Activated CD4-positive, CD25-positive, alpha-beta regulatory T cell (primary cell): ENCODE measurements at regions not wholly inside any gene's neighbourhood (a gene's known extent, or its start where the extent isn't known, plus 50 kb on each side); places are given as distances from the start of the nearest gene placed in this dataset.

Source experiments
- DNase-seq, 4 experiments: peaks; one replicate each; lab custom pipeline; 2025; lab: John Stamatoyannopoulos, UW

DNA sequence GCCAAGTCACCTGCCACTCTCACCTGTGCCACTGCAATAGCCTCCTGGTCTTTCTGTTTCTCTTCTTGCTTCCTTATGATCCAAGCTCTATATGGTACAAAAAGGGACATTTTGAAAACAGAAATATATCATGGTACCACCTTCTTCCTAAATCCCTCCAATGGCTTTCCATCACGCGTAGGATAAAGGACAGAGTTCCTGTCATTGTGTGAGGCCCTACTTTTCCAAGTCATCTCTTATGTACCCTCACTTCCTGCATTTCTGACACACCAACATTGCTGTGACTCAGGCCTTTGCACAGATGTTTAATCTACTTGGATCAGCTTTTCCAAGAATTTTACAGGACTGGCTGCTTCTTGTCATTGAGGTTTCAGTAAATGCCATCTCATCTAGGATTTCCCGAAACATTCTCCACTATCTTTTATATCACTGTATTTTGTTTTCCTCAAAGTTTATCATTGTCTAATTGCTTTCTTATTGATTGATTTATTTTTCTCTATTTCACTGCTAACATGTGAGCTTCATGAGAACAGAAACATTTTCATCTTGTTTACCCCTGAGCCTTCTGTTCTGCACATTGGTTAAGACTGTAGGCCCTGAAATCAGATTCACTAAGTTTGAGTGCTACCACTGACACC is 426.1 kb upstream of the FANCL start:
- DNase-seq: no peak

- no peak for DNase-seq
These were observed 425.3 kb upstream of the FANCL start for GRCh38 chr2:58666323-58666970.

- DNase-seq: no peak
These were observed 424.0 kb upstream of the FANCL start for GRCh38 chr2:58665154-58665553.

DNA sequence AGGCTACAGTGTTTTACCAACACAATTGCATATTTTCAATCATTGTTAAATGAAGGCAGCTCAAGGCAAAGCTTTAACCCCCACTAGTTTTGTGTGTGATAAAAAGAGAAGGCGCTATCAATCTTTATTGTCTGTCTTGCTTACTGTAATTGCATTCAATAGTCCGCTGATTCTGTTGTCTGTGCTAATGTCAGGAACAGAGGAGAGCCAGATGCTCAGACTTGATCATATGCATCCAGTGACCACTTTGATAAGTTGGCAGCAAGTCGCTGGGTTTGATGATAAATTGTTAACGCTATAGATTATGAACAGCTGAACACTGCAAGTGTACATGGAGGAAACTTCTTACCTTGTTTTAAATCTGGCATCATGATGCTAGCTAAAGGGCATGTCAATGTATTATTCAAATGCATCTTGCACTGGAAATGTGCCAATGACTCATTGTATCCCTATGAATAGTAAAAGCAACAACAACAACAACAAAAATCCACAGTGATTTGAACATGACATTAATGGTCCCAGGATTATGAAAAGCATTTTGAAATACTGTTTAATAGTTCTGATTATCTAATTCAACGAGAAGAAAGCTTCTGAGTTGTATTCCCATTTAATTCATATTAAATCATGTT is 423.5 kb upstream of the FANCL start:
- DNase-seq: no peak

- no peak for DNase-seq
These were observed 418.9 kb upstream of the FANCL start for GRCh38 chr2:58660046-58660445.

GRCh38 chr2:58655152-58655551 is 414.0 kb upstream of the FANCL start:
- DNase-seq: no peak

DNA sequence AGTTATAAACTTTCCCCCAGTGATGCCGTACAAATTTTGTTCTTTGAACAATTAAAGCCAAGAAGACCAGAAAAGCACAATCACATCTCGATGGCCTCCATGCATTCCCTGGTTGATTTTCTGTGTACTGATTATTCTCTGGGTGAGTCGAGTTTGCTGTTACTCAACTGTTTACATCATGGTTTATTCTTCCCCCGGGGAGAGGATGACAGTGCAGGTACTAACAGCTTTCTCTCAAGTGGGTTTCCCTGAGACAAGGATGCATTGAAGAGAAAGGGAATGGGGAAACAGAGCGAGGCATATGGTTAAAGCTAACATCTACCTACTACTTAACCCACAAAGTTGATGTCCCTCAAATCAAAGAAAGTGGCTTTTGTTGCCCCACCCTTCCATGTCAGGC is 410.8 kb upstream of the FANCL start:
- no peak for DNase-seq

DNA sequence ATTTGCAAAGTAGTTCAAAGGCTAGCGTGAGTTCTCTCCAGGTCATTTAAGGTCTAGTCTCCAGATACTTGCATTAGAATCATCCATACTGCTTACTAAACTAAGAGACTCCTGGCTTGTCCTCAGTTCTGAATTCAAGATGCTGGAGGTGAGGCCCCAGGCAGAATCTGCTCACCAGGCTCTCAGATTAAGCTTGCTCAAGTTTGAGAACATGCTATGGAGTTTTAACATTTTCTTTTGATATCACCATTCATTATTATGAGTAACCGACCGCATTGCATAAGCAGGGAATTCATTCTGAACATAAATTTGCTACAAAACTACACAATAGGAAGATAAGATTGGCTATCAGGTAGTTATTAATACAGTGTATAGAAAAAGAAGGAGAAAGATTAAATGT is 409.7 kb upstream of the FANCL start:
- DNase-seq: no peak

GRCh38 chr2:58649756-58650155 is 408.6 kb upstream of the FANCL start:
- DNase-seq: no peak

DNA sequence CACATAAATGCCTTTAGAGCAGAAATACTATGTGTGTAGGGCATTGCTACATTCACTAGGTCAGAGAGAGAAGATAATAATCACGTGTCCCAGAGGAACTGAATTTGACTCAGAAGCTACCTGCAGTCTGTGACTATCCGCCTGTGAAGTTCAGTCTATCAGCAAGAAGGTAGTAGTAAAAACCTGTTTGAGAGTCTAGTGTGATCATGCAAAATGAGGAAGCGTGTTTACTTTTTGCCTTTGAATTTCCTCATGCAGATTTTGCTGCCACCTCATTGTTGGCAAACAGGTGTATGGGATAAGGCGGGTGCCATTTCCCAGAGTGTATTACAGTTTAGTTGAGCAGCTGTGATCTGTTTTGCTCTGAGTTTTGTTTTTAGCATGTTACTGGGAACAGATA is 403.9 kb upstream of the FANCL start:
- no peak for DNase-seq

- DNase-seq: no peak
These were observed 403.3 kb upstream of the FANCL start for GRCh38 chr2:58644451-58644850.

DNA sequence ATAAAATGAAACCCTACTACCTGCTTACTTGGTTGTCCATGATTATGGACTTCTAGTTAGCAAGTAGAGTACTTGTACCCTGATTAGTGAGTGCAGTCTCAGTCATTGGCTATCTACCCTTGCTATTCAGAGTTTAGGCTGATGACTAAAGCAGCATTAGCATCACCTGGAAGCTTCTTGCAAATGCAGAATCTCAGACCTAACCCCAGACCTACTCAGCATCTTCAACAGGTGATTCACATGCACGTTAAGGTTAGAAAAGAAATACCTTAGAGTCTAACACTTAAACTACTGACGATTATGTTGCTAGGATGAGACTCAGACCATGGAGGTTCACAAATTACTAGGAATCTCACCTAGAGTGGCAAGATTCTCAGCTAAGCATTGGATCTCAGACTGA is 399.9 kb upstream of the FANCL start:
- no peak for DNase-seq

- no peak for DNase-seq
These were observed 398.9 kb upstream of the FANCL start for GRCh38 chr2:58640042-58640441.

- DNase-seq: no peak
These were observed 397.2 kb upstream of the FANCL start for GRCh38 chr2:58638256-58638805.

- DNase-seq: no peak
These were observed 395.7 kb upstream of the FANCL start for GRCh38 chr2:58636872-58637271.

DNA sequence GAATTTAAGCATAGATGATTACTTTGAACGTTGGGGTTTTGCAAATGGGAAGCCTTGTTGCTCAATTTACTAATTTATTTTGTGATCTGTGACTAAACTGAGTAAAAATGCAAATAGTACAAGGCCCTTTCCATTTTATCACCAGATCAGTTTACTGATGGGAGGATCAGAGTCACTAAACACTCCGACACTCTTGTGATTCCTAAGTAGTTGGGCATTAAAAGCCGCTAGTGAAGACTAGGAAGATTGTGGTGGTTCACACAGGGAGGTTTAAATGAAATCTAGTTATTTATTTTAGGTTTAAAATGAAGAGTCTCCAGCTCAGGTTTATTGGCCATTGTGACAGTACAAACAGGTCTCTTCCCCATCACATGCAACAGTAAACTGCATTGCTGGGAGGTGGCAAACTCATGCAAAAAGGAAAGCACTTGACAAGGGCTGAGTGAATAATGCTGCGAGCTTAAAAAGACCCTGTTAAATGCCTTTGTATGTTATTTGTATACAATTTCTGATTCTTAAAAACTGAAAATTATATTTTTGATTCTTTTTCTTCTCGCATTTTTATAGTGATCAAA is 394.8 kb upstream of the FANCL start:
- DNase-seq: no peak

- no peak for DNase-seq
These were observed 393.7 kb upstream of the FANCL start for GRCh38 chr2:58634653-58635370.

DNA sequence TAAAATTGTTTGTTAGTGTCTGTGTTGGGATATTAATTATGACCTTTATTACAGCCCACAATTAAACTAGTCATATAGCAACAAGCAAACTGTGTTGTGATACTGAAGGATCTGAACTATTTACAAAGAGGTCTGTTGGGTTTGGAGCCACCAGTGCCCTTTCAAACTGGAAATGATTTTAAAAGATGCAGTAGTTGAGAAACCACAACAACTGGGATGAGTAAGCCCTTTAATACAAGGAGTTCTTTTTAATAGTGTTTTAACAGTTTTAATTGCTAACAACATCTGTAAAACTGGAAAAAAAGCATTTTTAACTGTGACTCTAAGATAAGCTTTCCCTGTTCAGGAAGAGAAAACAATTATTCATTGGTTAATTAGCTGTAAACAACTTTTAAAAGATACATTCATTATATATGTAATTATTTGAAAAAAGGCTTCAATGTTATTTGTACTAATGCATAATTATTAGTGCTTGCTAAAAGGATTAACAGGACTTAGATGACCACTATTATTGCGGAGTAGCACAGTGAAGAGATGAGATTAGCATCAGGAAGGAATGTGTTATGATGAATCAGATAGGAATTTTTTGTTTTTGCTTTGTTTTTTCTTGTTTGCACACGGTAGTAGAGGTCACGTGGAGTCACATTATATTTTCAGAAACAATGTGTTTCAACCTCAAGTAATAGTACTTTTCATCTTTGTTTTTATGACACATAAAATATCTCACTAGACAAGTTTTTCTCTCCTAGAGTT is 392.7 kb upstream of the FANCL start:
- DNase-seq: no peak

DNA sequence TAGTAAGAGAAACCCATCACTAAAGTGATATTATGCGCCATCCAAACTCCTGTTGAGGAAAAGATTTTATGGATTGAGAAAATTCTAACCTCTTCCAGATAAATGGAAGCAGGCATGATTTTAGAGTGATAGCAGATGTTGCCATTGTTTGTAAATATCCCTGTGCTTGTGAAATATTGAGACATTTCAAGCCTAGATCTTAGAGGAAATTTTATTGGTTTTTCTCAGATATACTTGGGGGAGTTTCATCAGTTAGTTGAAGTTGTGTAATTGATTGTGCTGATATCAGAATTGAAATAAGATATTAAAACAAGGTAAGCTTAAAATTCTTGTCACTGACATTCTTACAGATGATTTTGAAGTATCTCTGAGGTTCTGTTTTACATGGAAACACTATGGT is 390.9 kb upstream of the FANCL start:
- no peak for DNase-seq

DNA sequence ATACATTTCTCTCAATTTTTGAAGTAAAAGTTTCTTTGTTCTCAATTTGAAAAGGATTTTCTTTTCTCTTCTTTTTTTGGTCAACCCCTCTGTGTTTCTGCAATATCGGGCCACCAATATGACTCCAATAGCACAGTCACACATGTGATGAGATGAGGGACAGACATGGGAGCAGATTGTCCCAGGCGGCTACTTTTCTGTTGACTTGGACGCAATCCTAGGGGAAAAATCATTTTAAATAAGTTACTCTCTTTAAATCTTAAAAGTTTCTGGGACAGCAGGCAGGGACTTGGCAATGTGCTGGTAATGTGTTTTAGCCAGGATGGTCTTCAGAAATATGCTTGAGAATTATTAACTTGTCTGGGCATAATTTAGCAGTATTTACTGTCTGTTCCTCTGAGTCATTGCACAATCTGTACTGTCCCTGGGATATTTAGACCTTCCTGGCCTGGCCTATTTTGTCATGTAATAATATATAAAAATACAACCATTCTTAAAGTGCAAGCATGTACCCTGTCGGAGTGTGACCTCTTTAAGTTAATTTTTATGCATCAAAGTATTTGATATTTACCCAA is 388.5 kb upstream of the FANCL start:
- DNase-seq: no peak

- DNase-seq: no peak
These were observed 379.8 kb upstream of the FANCL start for GRCh38 chr2:58620896-58621295.
